Medulla oblongata (tissue), 1 donor: ENCODE measurements at regions not wholly inside any gene's neighbourhood (a gene's known extent, or its start where the extent isn't known, plus 50 kb on each side); places are given as distances from the start of the nearest gene placed in this dataset.
A peak's percentile ranks its signal among the peaks of the same experiment; 100 is the strongest.

Source experiments
- DNase-seq: peaks from one replicate; pipeline ENCODE4 v3.0.0-alpha.2; 2015; ENCODE audit errors: extremely low spot score

DNA sequence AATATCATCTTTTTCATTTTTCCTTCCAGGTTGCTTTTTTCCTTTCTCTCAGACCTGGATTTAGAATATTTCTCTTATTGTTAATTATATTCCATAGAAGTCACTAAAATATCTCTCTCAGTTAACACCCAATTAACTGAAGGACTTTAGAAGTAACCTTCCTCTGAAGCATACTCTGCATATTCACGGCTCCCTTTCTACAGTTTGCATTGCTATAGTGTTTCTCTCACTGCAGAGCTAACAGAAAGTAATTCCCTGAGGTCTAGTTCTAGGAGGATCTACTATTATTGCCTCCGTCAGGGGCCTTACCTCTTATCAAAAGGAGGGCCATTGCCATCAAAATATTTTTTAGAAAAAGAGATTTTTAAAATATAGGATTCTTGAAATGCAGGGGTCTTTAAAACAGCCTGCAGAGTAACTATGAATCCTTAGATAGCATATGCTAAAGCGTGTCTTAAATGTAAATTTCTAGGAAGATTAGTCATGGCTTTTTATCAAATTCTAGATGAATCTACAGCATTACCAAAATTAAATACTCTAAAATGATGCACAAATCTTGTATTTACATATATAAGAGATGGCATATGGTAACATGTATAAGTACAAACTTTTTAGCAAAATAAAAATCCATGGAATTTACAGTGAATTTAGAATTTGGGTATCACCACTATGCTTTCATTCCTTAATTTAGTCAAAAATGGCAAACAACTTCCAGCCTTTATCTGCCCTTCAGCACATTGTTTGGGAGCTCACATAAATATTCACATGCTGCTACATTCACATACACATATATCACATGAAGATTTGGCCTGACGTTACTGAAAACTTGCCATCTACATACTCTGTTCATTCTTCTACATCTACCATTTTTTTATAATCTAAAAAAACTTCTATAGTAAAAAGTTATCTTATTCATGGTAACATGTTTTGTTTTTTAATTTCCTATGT is 696.8 kb downstream of the OTOL1 start:
- no peak for DNase-seq

DNA sequence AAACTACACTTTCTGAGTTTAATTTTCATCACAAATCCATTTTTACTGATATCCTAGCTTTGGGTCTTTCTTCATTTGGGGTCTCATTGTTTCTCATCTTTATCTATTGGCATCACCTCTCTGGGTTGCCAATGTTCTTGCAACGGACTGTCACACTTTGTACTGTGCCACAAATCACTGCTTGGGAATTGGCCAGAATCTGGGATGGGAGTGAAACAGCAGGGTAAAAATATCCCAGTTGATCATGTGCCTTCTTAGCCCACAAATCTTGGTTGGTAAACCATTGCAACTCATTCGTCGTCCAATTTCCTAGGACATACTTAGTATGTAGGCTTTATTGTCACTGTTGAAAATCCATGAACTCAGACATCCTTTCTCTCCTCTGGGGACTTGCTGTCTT is 698.5 kb downstream of the OTOL1 start:
- no peak for DNase-seq

DNA sequence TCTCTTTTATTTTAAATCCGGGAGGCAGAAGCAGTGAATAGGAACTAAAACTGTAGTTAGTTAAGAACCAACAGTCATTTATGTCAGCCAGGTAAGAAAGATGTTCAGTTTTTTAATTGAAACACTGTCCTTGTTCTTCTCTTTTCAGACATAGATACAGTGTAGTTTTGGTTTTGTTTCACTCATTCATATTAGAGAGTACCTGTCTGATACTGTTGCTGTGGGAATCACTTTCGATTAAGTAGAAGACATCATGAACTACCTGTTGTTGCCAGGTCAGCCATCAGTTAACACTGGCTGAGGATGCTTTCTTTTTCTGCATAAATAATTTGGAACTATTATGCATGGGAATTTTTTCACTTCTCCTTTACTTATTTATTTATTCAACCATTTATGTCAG is 700.4 kb downstream of the OTOL1 start:
- no peak for DNase-seq

DNA sequence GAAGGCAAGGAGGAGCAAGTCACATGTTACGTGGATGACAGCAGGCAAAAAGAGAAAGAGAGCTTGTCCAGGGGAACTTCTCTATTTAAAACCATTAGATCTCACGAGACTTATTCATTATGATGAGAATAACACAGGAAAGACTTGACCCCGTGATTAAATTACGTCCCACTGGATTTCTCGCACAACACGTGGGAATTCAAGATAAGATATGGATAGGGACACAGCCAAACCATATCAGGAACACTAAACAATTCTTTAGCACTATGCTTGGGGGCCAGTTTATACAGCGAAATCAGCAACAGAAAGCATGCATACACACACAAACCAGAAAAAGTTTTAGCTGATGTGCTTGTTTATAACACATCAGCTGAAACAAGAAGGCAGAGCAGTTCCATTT is 704.2 kb downstream of the OTOL1 start:
- DNase-seq = no peak

DNA sequence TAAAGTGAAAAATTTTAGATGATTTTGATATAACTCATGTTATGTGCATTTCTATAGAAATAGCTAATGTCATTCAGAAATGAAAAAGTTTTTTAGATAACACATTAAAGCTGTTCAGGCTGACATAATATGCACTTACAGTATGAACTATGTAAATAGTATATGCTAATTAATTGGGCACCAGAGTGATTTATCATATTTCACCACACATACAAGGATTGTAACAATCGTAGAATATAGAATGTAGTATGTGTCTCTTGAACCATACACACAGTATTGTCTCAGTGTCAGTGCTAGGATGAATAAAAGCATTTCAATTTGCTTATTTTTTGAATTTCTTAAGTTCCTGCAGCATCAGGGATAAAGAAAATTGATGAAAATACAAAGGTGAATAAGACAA is 710.0 kb downstream of the OTOL1 start:
- DNase-seq = no peak

DNA sequence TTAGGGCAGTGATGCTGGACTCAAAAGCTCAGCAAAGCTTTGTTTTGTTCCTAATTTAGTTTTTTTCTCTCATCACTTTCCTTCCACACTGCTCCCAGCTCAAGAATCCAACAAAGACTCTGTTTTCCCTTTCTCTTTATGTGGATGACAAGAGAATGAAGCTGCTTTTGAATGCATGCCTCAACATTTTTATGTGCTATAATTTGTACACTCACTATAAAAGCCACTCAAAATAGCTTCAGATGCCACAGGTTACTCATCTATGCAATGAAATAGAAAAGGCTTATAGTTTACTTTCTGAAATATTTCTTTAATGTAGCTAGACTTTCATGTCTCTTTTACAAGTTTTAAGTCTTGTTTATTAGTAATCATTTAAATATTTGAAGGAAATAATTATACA is 714.9 kb downstream of the OTOL1 start:
- no peak for DNase-seq

DNA sequence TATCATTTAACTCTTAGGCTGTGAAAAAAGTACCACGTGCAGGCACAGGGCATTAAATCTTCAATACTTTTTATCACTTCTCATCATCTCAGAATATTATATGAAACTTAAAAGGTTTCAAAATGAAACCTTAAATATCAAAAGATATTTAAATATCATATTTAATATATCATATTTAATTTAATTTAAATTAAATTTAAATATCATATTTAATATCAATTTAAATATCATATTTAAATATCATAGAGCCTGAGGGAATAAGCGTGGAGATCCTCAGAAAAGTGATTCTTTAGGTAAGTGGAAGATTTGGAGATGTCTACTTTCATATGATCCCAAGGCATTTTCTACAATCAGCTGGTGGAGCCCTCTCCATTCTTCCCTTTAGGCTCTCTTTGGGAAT is 716.6 kb downstream of the OTOL1 start:
- no peak for DNase-seq

DNA sequence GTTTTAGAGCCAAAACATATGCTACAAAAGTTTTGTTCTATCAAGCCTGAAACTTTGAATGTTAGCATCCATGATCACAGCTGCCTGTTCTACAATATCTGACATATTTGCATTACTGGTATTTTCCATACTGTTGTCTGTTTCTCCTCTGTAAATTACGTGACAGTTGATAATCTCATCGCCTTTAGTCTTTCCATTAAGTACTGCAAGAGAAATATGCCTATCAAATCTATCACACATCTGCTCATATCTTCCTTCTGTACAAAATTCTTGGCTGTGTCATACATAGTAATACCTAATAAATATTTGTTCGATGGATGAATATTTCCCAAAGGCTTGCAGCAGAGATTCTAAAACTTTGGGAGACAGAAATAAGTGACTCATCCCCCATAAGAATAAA is 717.3 kb downstream of the OTOL1 start:
- no peak for DNase-seq

DNA sequence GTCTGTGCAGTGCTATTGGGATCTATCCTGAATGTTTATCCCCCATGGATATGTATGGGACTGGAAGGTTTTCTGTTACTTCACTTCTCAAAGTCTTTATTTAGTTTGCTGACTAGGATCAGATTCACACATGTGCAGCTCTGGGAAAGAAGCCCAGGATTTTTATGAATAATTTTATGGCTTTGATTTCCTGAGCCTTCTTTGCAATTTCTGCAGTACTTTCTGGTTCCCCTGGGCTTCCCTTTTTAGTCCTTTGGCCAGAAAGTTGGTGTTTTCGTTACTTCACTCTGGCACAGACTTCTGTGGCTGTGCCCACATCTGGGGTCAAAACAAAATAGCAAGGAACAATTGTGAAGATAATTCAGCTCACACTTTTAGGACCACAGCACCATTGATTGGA is 721.0 kb downstream of the OTOL1 start:
- DNase-seq = peak; percentile 7

DNA sequence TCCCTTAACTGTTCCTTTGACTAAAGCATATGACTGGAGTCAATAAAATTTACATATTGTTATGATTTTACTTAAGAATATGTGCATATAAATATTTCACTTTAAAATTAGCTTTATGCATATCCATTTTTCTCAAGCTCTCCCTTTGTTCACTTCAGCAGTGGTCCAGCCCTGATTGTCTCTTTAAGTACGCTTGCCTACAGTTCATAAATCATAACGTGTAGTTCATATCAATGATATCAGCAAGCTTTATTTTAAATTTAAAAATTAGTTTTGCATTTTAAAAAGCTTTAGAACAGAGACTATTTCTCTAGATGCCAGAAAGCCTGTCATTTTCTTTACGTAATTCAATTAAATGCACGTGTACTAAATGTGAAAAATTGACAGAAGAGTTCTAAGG is 721.9 kb downstream of the OTOL1 start:
- no peak for DNase-seq

DNA sequence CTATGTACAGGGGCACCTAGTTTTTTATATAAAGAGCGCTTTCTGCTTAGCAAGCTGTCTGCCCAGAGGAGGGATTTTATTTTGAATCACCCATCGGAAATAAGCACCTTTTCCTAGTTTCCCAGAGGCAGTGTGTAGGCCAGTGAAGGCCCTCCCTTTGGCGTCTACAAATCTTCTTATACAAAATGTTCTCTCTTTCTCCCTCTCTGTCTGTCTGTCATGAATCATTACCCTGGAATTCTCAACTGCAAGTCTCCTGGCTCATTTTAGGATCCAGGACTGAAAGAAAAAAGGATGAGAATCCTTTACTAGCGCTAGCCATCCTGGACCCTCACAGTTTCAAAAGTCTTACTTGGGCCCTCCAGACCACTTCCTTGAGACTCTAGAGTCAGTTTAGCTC is 728.1 kb downstream of the OTOL1 start:
- no peak for DNase-seq

DNA sequence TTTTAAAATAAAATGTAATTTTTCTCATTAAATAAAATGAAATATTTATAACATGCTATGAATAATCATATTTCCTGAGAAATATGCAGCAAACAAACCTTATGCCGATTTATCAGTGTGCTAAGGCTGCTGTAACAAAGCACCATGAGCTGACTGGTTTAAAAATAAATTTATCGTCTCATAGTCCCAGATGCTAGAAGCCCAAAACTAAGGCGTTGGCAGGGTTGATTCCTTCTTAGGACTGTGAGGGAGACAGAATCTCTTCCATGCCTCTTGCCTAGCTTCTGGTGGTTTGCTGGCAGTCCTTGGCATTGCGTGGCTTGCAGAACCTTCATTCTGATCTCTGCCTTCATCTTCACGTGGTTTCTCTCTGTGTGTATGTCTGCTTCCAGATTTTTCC is 740.3 kb downstream of the OTOL1 start:
- no peak for DNase-seq

DNA sequence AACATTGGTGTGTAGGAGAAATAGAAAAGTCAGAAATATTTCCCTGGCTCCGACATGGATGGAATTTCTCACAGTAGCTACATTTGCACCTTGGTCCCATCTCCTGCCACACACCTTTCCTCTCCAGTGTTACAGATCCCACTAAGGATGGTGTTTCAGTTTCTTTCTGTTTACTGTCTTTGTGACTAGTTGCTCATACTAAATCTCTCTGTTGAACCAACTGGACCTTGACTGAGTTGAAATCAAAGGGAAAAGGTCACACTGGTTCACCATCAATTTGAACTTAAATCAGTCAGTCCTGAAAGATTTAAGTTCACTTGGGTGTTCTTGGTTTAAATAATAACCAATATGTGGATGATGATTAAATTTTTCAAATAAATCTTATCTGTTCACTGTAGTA is 754.2 kb downstream of the OTOL1 start:
- DNase-seq = no peak

DNA sequence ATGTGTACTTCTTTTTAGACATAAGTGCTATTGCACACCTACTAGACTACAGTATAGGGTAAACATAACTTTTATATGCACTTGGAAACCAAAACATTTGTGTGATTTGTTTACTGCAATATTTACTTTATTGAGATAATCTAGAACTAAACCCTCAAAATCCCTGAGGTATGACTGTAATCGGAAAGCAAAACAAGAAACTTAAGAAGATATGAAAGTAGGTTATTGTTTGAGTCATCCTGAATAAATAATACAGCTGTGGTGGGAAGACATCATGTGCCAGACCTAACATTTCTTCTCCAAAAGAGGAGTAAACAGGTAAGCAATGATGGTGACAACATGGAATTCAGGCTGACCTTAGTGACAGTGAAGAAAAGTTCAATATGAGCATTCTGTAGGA is 765.5 kb downstream of the OTOL1 start:
- DNase-seq = no peak

DNA sequence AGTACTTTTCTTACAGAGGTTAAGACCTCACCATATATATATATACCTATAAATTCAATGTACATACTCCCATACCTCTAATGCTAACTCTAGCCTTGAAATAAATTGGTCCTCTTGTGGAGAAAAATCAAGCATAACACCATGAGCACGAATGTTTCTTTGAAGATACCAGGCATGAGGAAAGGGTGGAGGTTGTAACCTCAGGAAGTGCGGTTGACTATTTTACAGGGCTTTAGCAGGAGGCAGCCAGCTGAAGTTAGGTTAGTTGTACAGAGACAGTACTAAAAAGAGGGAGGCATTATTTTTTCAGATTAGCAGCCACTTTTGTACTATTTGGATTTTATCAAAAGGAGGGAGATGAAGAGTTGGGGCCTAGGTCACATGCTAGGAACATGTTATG is 767.0 kb downstream of the OTOL1 start:
- no peak for DNase-seq

DNA sequence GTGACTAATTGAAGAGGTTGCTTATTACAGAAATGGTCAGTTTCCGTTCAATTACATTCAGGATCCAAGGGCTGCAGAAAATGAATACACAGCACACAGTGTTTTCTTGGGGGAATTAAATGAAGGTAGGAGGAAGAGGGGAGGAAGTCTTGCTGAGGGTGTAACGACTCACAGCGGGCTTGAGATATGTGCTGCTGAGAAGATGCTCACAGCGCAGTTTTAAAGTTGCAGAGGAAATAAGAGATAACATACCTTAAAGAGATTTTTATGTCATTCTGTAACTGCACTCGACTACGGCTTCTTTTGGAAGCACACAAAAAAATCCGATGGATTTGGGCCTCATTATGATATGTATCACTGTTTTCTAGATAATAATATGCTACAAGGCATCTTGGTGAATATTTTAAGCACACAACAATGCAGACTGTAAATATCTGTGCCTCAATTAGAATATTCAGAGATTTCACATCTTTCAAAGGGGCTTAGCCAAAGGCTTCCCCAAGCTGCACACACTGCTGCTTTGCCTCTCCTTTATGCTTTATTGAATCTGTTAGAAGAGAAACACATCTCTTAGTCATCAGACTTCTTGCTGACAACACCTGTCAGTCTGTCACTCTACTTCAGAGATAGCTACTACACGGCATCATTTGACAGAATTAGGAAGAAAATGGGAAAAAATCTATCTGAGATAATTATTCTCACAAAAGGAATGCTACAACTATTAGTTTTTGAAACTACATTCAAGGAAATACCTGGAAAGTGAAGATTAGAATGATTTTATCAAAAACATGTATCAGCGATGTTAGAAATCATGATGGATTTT is 773.2 kb downstream of the OTOL1 start:
- DNase-seq = no peak

DNA sequence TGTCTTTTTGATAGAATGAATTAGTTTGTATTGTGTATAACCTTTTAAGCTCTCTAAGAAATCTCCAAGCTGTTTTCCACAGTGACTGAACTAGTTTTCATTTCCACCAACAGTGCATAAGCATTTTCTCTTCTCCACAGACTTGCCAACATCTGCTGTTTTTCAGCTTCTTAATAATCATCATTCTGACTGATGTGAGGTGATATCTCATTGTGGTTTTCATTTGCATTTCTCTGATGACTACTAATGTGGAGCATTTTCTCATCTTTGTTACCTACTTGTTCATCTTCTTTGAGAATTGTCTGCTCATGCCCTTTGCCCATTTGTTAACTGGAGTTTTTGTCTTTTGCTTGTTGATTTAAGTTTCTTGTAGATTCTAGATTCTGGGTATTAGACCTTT is 777.5 kb downstream of the OTOL1 start:
- no peak for DNase-seq

DNA sequence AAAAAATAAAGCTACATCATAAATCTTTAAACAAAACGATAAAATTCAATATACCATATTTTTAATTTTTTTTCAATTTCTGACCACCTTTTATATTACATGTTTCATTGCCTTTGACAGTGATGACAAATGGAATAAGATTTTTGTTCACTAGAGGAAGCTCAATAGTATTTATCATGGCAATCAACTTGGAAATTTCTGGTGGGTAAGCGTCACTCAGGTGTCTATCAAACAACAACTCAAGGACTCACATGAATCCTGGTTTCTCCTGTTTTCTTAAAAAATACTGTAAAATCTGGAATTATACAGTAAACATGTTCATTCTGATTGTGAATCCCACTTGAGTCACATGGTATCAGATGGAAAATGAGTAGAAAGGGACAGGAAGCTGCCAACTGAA is 782.2 kb downstream of the OTOL1 start:
- no peak for DNase-seq

DNA sequence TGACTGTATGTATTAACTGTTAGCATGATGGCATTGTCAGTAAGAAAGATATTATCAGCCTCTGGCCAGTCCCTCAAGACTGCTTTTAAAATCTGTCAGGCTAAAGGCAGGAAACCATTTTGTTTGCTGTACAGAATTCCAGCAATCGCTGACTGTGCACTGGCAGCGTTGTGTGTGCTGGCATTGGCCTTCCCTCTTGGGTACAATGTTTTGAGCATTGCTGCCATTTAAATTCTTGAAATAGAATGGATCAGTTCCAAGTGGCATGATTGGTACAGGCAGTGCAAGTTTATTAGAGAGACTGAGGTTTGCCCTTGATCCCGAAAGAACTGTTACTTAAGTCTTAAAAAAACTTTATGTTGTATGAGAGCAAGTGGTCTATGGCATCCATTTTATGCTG is 788.7 kb downstream of the OTOL1 start:
- no peak for DNase-seq

DNA sequence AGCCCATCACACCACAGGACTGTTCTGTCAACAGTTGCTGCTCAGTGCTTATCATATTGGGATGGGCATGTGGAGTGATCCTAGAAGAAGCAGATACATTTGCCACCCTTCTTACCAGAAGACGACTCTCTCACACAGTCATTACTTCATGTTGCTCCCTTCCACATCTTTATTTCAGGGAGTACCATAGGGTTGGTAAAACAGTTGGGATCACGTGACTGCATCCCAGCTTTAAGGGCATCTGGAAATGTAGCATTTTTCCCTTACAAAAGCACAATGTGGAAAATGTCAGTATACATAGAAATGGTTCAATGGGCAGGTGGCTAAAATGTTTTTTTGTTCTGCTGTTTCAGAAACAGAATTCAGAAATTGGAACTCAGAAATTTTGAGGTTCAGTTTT is 791.0 kb downstream of the OTOL1 start:
- no peak for DNase-seq

DNA sequence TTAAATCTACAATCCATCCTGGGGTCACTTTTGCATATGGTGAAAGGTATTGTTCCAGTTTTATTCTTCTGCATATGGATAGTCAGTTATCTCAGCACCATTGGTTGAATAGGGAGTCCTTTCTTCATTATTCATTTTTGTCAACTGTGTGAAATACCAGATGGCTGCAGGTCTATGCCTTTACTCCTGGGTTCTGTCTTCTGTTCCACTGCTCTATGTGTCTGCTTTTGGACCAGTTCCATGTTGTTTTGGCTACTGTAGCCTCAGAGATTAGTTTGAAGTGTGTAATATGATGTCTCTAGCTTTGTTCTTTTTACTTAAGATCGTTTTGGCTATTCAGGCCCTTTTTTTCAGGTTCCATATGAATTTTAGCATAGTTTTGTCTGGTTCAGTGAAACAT is 795.8 kb downstream of the OTOL1 start:
- no peak for DNase-seq

DNA sequence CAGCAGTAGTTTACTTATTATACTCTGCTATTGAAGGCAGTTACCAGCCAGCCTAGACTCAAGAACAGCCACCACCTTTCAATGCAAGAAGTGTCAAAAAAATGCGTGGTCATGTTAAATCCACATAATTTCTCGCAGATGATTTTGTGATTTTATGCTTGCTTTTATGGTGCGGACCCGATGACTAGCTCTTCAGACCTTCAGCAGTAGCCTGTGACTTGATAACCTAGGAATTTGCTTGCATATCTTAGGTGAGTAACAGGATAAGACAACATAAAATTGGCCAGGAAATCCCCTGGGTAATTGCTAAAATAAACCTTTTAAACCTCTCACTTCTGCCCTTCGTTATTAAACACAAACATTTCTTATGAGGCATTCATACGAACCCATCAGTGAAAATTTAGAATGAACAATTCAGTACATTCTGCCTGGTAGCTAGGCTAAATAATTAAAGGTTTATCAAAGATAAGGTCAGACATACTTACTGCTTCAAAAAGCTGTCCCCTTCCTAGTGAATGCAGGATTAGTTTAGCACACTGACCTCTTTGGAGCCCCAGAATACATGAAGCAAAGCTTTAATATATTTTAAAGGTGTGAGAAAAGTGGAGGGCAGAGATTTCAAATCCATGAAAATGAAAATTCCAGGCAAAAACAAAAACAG is 798.8 kb downstream of the OTOL1 start:
- no peak for DNase-seq
